K562 (cell line): ENCODE measurements at regions not wholly inside any gene's neighbourhood (a gene's known extent, or its start where the extent isn't known, plus 50 kb on each side); places are given as distances from the start of the nearest gene placed in this dataset.

Experiments
- ATAC-seq: fragments of 200-7000 bp; cut with Tn5 transposase; 3 replicates; pipeline ENCODE4 v1.9.1; 2020; ENCODE audit warnings: moderate library complexity
- BruUV-seq: library from RNA; stranded (reverse); fragments of 400-500 nt; replicated peaks from 2 replicates; lab custom pipeline; 2021; lab: Mats Ljungman, UMichigan
- CTCF ChIA-PET: fragments of 300-600 bp; formaldehyde crosslinking; extraction: SDS; loops from one replicate; lab custom pipeline; 2021; ENCODE audit warnings: low intra/inter-chr PET ratio; lab: Yijun Ruan, JAX
- POLR2A ChIA-PET: fragments of 300-600, 350-650 bp; sonication (Branson Sonifier 250); formaldehyde crosslinking; extraction: SDS; loops from one replicate; lab custom pipeline; 2021; ENCODE audit warnings: antibody characterized with exemption, inconsistent platforms; lab: Yijun Ruan, JAX
- DNase-seq, 4 experiments: peaks; one replicate each; pipeline versions ENCODE4 v3.0.0 to v3.0.0-alpha.2; 2011 to 2018; ENCODE audit warnings: low spot score in 3 of 4, mixed read lengths in 3 of 4; ENCODE audit errors: extremely low read depth in 1 of 4
- FAIRE-seq: peaks from 2 replicates; lab custom pipeline; 2011; peaks lifted over from hg19 to GRCh38; lab: Jason Lieb, UNC
- H2AFZ ChIP-seq: 2 replicates; pipeline ENCODE4 v1.6.0; 2011; ENCODE audit warnings: low read depth, low read length, control low read depth, inconsistent platforms
- H3K27ac ChIP-seq: fragments of 200-600 bp; 3 replicates; pipeline ENCODE4 v1.8.0; 2011; ENCODE audit warnings: low read depth, mild to moderate bottlenecking, control low read depth, inconsistent platforms, low read length, moderate library complexity, mixed read lengths; ENCODE audit errors: extremely low read depth
- H3K27me3 ChIP-seq, 2 experiments: fragments of 300-600 bp in 1 of 2; 2 replicates in 1 of 2; 3 replicates in 1 of 2; pipeline versions ENCODE4 v1.6.0 to v1.8.0; 2011; ENCODE audit warnings: inconsistent platforms in 2 of 2, low read length in 2 of 2, mild to moderate bottlenecking in 1 of 2, mixed read lengths in 1 of 2, moderate library complexity in 1 of 2; ENCODE audit not compliant: control insufficient read depth in 2 of 2, insufficient read depth in 2 of 2
- H3K36me3 ChIP-seq: fragments of 300-600 bp; 3 replicates; pipeline ENCODE4 v1.8.0; 2011; ENCODE audit warnings: mild to moderate bottlenecking, low read length, inconsistent platforms; ENCODE audit not compliant: control insufficient read depth, insufficient read depth
- H3K4me1 ChIP-seq, 2 experiments: fragments of 200-600 bp in 1 of 2; replicated peaks in 1 of 2; 2 replicates in 1 of 2; 3 replicates in 1 of 2; pipeline versions ENCODE4 v1.5.1 to v1.8.0; 2011; ENCODE audit warnings: inconsistent platforms in 2 of 2, low read length in 2 of 2, mild to moderate bottlenecking in 1 of 2, mixed read lengths in 1 of 2, moderate library complexity in 1 of 2; ENCODE audit not compliant: control insufficient read depth in 2 of 2, insufficient read depth in 2 of 2
- H3K4me2 ChIP-seq: 2 replicates; pipeline ENCODE4 v1.6.1; 2011; ENCODE audit warnings: low read length, control low read depth, inconsistent platforms, mixed read lengths; ENCODE audit not compliant: insufficient read depth
- H3K4me3 ChIP-seq: fragments of 200-600 bp; sonication (generic), shearing (Covaris generic); 2 replicates; pipeline ENCODE4 v1.5.1; 2016; ENCODE audit warnings: control low read depth, inconsistent platforms
- H3K79me2 ChIP-seq: fragments of 200-600 bp; 3 replicates; pipeline ENCODE4 v1.8.0; 2011; ENCODE audit warnings: low read length, inconsistent platforms; ENCODE audit not compliant: control insufficient read depth, insufficient read depth
- H3K9ac ChIP-seq, 2 experiments: 2 replicates each; pipeline versions ENCODE4 v1.6.0 to v1.6.1; 2011; ENCODE audit warnings: low read depth in 2 of 2, low read length in 2 of 2, control low read depth in 1 of 2, inconsistent platforms in 1 of 2, mild to moderate bottlenecking in 1 of 2, mixed read lengths in 1 of 2; ENCODE audit not compliant: insufficient read depth in 1 of 2
- H3K9me1 ChIP-seq: one replicate; pipeline ENCODE4 v1.6.0; 2011; ENCODE audit warnings: inconsistent platforms, mild to moderate bottlenecking, low read length, moderate library complexity; ENCODE audit not compliant: control insufficient read depth, insufficient read depth
- H3K9me3 ChIP-seq: replicated peaks from 2 replicates; pipeline ENCODE4 v1.5.1; 2011; ENCODE audit warnings: low read depth, low read length, inconsistent platforms; ENCODE audit not compliant: control insufficient read depth, insufficient read depth
- H4K20me1 ChIP-seq: replicated peaks from 2 replicates; pipeline ENCODE4 v1.6.1; 2011; ENCODE audit warnings: low read length, inconsistent platforms, mixed read lengths; ENCODE audit not compliant: control insufficient read depth, insufficient read depth
- ARID4B ChIP-seq: sonication (generic); formaldehyde crosslinking; IDR thresholded peaks from 2 replicates; pipeline ENCODE4 v1.8.0; 2022; ENCODE audit warnings: mild to moderate bottlenecking, missing genetic modification reagents
- CBX3 ChIP-seq, 2 experiments: IDR thresholded peaks; 1 replicate in 1 of 2; 2 replicates in 1 of 2; pipeline ENCODE4 v1.6.1; 2012; ENCODE audit warnings: inconsistent platforms in 2 of 2, low read length in 2 of 2, borderline replicate concordance in 1 of 2, control low read depth in 1 of 2
- EWSR1 ChIP-seq: fragments of 450-650 bp; IDR thresholded peaks from 2 replicates; pipeline ENCODE4 v1.6.1; 2018; ENCODE audit warnings: borderline replicate concordance, mild to moderate bottlenecking, low read depth, moderate library complexity; ENCODE audit not compliant: partially characterized antibody
- EZH2 ChIP-seq: IDR thresholded peaks from 2 replicates; pipeline ENCODE4 v1.6.1; 2012; ENCODE audit warnings: low read depth, mild to moderate bottlenecking, inconsistent platforms, low read length, borderline replicate concordance
- HIVEP1 ChIP-seq: fragments of 250-450 bp; sonication (Bioruptor Pico); IDR thresholded peaks from 2 replicates; pipeline ENCODE4 v1.4.0; 2020; ENCODE audit warnings: mild to moderate bottlenecking
- MAZ ChIP-seq, 2 experiments: fragments of 450-650 bp in 1 of 2; sonication (generic) in 1 of 2; formaldehyde crosslinking; IDR thresholded peaks in 1 of 2; conservative IDR thresholded peaks in 1 of 2; 2 replicates each; pipeline versions ENCODE4 v1.4.0 to v1.5.0; 2020; ENCODE audit warnings: mild to moderate bottlenecking in 1 of 2, missing genetic modification reagents in 1 of 2
- MTA3 ChIP-seq: fragments of 450-650 bp; formaldehyde crosslinking; IDR thresholded peaks from 2 replicates; pipeline ENCODE4 v1.6.1; 2017; ENCODE audit warnings: mild to moderate bottlenecking, borderline replicate concordance
- RAD51 ChIP-seq: fragments of 450-650 bp; IDR thresholded peaks from 2 replicates; pipeline ENCODE4 v1.7.1; 2016; ENCODE audit warnings: low read depth, mild to moderate bottlenecking, borderline replicate concordance
- TAF15 ChIP-seq: fragments of 200-400 bp; formaldehyde crosslinking; IDR thresholded peaks from 2 replicates; pipeline ENCODE4 v1.6.1; 2017; ENCODE audit warnings: mild to moderate bottlenecking, low read depth, low read length, moderate library complexity
- ZBTB8A ChIP-seq: fragments of 450-650 bp; IDR thresholded peaks from 2 replicates; pipeline ENCODE4 v1.6.1; 2018; ENCODE audit warnings: mild to moderate bottlenecking, moderate library complexity; ENCODE audit not compliant: partially characterized antibody
- ZFP36 ChIP-seq: fragments of 150-350 bp; IDR thresholded peaks from 2 replicates; pipeline ENCODE4 v1.6.1; 2018; ENCODE audit warnings: low read length, low read depth; ENCODE audit not compliant: partially characterized antibody
- WGBS: fragments of 100-300 bp; shearing (Covaris generic); methylation state at CpG from one replicate; pipeline ENCODE4 v1.1.6; 2016; ENCODE audit warnings: low coverage, mixed read lengths; ENCODE audit not compliant: insufficient coverage; ENCODE audit errors: missing lambda C conversion rate; 5-methylcytosine and 5-hydroxymethylcytosine counted together
- in situ Hi-C: fragments of 300-500 bp; cut with MboI; formaldehyde crosslinking; loops from 4 replicates; pipeline ENCODE4 v1.15.0; 2018; ENCODE audit warnings: inconsistent platforms, mixed read lengths
- intact Hi-C: fragments of 100-400 bp; cut with micrococcal nuclease; formaldehyde crosslinking; loops from 2 replicates; pipeline ENCODE4 v1.14.2; 2022
- TF ChIP-seq, protein P1 (sequence below): sonication (generic); formaldehyde crosslinking; IDR thresholded peaks from 2 replicates; pipeline ENCODE4 v1.8.1; 2023; ENCODE audit warnings: mild to moderate bottlenecking, missing genetic modification reagents

DNA sequence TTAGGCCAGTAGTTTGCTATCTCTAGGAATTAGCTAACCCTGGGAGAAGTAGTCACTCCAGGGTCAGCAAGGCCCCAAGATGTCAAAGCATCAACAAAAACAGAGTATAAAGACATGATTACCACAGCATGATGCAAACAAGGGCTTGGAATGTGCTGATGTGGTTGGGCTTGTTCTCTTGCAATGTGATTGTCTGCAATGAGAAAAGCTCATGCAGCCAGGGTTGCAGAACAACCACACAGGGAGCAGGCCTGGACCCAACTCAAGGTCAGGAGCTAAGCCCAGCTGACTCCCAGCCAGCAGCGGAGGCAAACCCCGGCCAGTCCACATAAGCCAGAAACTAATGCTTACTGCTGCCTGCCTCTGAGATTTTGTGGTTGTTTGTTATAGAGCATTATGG lies 132.4 kb upstream of the ZC3H12C start:
- intact Hi-C loops = no loop called here
- no peaks in the 10 kb centered on the region for H3K4me1 ChIP-seq
- no peak overlapping the region for H3K27ac ChIP-seq
- H3K4me2 ChIP-seq = no peak overlapping the region
- CTCF ChIA-PET = no interaction called here
- no peaks in the 10 kb centered on the region for H3K27me3 ChIP-seq
- POLR2A ChIA-PET = interaction anchor here (0.6 kb wide), 1 partner anchor 10 kb away, joined by 3 read pairs; no protein-coding TSS in a partner anchor
- H3K9ac ChIP-seq = no peak overlapping the region
- H3K4me3 ChIP-seq = no peak overlapping the region
- no peaks in the 10 kb centered on the region for H4K20me1 ChIP-seq
- no peak for DNase-seq
- FAIRE-seq = no peak
- H3K9me1 ChIP-seq = no peaks in the 10 kb centered on the region
- no peaks in the 10 kb centered on the region for H3K36me3 ChIP-seq
- no peaks in the 10 kb centered on the region for H3K9me3 ChIP-seq
- BruUV-seq = no TSS peak
- no peak overlapping the region for H2AFZ ChIP-seq
- 40% methylated on average over 2 of the region's 2 CpGs for WGBS
- H3K79me2 ChIP-seq = no peaks in the 10 kb centered on the region
- in situ Hi-C loops = loop anchor here (25.0 kb wide), 1 partner anchor 401 kb away; no protein-coding TSS in a partner anchor
- ATAC-seq = no peak
- no peak for TF ChIP-seq TAF15
- TF ChIP-seq EZH2 = no peak
- no peak for TF ChIP-seq ZBTB8A
- no peak for TF ChIP-seq RAD51
- no peak for TF ChIP-seq EWSR1
- no peak for TF ChIP-seq HIVEP1 (CRISPR knock-in tag)
- TF ChIP-seq CBX3 (IDR thresholded peaks at IDR 0.05; ENCODE audit: borderline replicate concordance in 1 of 2, low read length in 2 of 2) = no peak
- no peak for TF ChIP-seq ZFP36
- no peak for TF ChIP-seq ARID4B
- TF ChIP-seq, protein P1, sequence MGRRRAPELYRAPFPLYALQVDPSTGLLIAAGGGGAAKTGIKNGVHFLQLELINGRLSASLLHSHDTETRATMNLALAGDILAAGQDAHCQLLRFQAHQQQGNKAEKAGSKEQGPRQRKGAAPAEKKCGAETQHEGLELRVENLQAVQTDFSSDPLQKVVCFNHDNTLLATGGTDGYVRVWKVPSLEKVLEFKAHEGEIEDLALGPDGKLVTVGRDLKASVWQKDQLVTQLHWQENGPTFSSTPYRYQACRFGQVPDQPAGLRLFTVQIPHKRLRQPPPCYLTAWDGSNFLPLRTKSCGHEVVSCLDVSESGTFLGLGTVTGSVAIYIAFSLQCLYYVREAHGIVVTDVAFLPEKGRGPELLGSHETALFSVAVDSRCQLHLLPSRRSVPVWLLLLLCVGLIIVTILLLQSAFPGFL (CRISPR knock-in tag) = no peak
- TF ChIP-seq MAZ (CRISPR knock-in tag; conservative IDR thresholded peaks at IDR 0.05 in 1 of 2, IDR thresholded peaks at IDR 0.05 in 1 of 2) = no peak
- TF ChIP-seq MTA3 = no peak
